HL-60 (cell line): ENCODE measurements at regions not wholly inside any gene's neighbourhood (a gene's known extent, or its start where the extent isn't known, plus 50 kb on each side); places are given as distances from the start of the nearest gene placed in this dataset.

ENCODE experiments used
- DNase-seq, 2 experiments: peaks; one replicate each; pipeline ENCODE4 v3.0.0-alpha.2; 2010 to 2020; ENCODE audit warnings: low read depth in 1 of 2, low spot score in 1 of 2
- H3K27ac ChIP-seq: fragments of 250-450 bp; sonication (Bioruptor Pico); replicated peaks from 2 replicates; pipeline ENCODE4 v1.5.1; 2020; ENCODE audit warnings: mild to moderate bottlenecking, moderate library complexity
- H3K27me3 ChIP-seq: fragments of 250-450 bp; sonication (Bioruptor Pico); 2 replicates; pipeline ENCODE4 v1.5.1; 2021; ENCODE audit warnings: mild to moderate bottlenecking, moderate library complexity; ENCODE audit not compliant: insufficient read depth, poor library complexity, severe bottlenecking
- H3K4me3 ChIP-seq: replicated peaks from 2 replicates; pipeline ENCODE4 v1.5.1; 2011; ENCODE audit warnings: mild to moderate bottlenecking, control low read depth, low read length; ENCODE audit not compliant: insufficient read depth
- GABPA ChIP-seq: IDR thresholded peaks from 2 replicates; pipeline ENCODE4 v1.6.1; 2012; ENCODE audit warnings: low read depth
- POLR2AphosphoS5 ChIP-seq: IDR thresholded peaks from 2 replicates; pipeline ENCODE4 v1.6.1; 2012; ENCODE audit warnings: low read depth
- REST ChIP-seq: IDR thresholded peaks from 2 replicates; pipeline ENCODE4 v1.6.1; 2012; ENCODE audit warnings: low read depth; ENCODE audit not compliant: insufficient replicate concordance
- SPI1 ChIP-seq: IDR thresholded peaks from 2 replicates; pipeline ENCODE4 v1.6.1; 2012; ENCODE audit warnings: low read depth, mild to moderate bottlenecking, borderline replicate concordance
- TF ChIP-seq, protein P1 (sequence below): IDR thresholded peaks from one replicate; pipeline ENCODE4 v1.5.1; 2011; ENCODE audit warnings: low read length, control low read depth, inconsistent platforms; ENCODE audit not compliant: insufficient read depth

GRCh38 chr6:3609388-3609787, 142.1 kb downstream of the PXDC1 start:
- DNase-seq, result no peak

DNA sequence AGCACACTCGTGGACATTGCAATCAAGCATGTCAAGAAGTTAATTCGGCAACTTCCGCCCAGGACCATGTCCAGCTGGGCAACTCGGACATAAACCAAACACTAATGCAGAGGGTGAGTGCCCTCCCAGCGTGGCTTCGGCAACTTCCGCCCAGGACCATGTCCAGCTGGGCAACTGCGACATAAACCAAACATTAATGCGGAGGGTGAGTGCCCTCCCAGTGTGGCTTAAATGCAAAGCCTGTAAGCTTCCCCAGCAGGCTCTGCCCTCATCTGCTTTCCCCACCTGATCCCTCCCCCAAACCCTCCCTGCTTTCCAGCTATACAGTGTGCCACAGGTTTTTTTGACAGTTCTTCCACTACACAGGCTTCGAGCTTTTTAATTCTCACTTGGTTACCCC, 143.4 kb downstream of the PXDC1 start:
- Histone ChIP-seq H3K27me3 (no peaks in the 10 kb centered on the region), H3K27ac (no peak overlapping the region), H3K4me3 (no peak overlapping the region)
- DNase-seq, result no peak
- TF ChIP-seq SPI1 (no peak), POLR2AphosphoS5 (no peak), REST (no peak), GABPA (no peak)
- TF ChIP-seq, protein P1, sequence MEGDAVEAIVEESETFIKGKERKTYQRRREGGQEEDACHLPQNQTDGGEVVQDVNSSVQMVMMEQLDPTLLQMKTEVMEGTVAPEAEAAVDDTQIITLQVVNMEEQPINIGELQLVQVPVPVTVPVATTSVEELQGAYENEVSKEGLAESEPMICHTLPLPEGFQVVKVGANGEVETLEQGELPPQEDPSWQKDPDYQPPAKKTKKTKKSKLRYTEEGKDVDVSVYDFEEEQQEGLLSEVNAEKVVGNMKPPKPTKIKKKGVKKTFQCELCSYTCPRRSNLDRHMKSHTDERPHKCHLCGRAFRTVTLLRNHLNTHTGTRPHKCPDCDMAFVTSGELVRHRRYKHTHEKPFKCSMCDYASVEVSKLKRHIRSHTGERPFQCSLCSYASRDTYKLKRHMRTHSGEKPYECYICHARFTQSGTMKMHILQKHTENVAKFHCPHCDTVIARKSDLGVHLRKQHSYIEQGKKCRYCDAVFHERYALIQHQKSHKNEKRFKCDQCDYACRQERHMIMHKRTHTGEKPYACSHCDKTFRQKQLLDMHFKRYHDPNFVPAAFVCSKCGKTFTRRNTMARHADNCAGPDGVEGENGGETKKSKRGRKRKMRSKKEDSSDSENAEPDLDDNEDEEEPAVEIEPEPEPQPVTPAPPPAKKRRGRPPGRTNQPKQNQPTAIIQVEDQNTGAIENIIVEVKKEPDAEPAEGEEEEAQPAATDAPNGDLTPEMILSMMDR, result no peak

More at GRCh38 chr6:3609388-3609787, 142.1 kb downstream of the PXDC1 start:
- Histone ChIP-seq H3K27me3 (no peaks in the 10 kb centered on the region), H3K27ac (no peak overlapping the region), H3K4me3 (no peak overlapping the region)
- TF ChIP-seq REST, result no peak
- TF ChIP-seq GABPA, result no peak
- TF ChIP-seq POLR2AphosphoS5, result no peak
- no peak for TF ChIP-seq SPI1
- TF ChIP-seq, protein P1, result no peak

DNA sequence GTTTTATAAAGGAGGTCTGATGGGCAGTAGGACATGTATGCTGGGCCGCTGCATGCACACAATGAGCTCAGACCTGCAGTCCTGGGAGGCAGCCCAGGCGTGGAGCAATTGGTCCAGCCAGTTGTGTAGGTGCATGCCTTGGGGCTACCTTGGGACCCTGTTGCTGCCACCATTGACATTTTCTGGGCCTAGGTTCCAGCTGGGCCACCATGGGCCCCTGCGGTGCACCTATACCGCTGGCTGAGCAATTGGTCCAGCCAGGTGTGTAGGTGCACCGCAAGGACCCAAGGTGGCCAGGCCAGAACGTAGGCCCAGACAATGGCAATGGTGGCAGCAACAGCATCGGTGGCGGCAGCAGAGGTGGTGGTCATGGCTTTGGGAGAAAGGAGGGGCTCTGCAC, 143.9 kb downstream of the PXDC1 start:
- H3K4me3 ChIP-seq, result no peak overlapping the region
- TF ChIP-seq SPI1 (no peak), GABPA (no peak)
- TF ChIP-seq, protein P1, result no peak
- no peaks in the 10 kb centered on the region for H3K27me3 ChIP-seq
- H3K27ac ChIP-seq, result no peak overlapping the region
- DNase-seq, result no peak

DNA sequence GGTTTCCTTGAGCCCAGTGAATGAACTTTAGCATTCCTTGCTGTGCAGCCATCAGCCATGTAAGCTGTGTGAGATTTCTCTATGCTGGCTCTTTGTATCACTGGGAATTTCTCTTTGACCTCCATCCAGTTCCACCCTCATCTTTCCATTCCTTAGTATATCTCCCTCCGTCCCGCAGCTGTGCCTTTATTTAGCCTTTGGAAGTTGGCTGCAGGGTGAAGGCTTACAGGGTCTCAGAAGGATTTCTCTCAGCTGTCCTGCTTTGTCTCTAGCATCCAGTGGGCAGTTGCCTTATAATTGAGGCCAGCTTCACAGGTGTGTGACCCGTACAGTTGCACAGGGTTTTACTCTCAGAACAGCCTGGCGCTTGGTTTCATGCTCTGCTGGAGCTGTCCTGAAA, 144.3 kb downstream of the PXDC1 start:
- no peak overlapping the region for H3K27ac ChIP-seq
- no peak overlapping the region for H3K4me3 ChIP-seq
- no peak for DNase-seq
- TF ChIP-seq POLR2AphosphoS5, result no peak
- TF ChIP-seq REST, result no peak
- TF ChIP-seq, protein P1, result no peak
- no peak for TF ChIP-seq GABPA
- no peak for TF ChIP-seq SPI1
- no peaks in the 10 kb centered on the region for H3K27me3 ChIP-seq
